GM12891 (cell line): ENCODE measurements at regions not wholly inside any gene's neighbourhood (a gene's known extent, or its start where the extent isn't known, plus 50 kb on each side); places are given as distances from the start of the nearest gene placed in this dataset.

Experiments used
- PAX5 ChIP-seq: IDR thresholded peaks from 2 replicates; pipeline ENCODE4 v1.6.1; 2011; ENCODE audit warnings: low read length, moderate library complexity, mild to moderate bottlenecking; ENCODE audit not compliant: insufficient read depth, severe bottlenecking
- POLR2A ChIP-seq: IDR thresholded peaks from 2 replicates; pipeline ENCODE4 v1.6.1; 2011; ENCODE audit warnings: low read depth, low read length, control low read depth
- POLR2AphosphoS5 ChIP-seq: IDR thresholded peaks from 2 replicates; pipeline ENCODE4 v1.6.1; 2011; ENCODE audit warnings: low read depth, low read length, control low read depth
- POU2F2 ChIP-seq: IDR thresholded peaks from 2 replicates; pipeline ENCODE4 v1.6.1; 2011; ENCODE audit warnings: low read depth, mild to moderate bottlenecking, control low read depth, low read length, moderate library complexity
- SPI1 ChIP-seq: IDR thresholded peaks from 2 replicates; pipeline ENCODE4 v1.6.1; 2011; ENCODE audit warnings: low read depth, low read length, control low read depth

DNA sequence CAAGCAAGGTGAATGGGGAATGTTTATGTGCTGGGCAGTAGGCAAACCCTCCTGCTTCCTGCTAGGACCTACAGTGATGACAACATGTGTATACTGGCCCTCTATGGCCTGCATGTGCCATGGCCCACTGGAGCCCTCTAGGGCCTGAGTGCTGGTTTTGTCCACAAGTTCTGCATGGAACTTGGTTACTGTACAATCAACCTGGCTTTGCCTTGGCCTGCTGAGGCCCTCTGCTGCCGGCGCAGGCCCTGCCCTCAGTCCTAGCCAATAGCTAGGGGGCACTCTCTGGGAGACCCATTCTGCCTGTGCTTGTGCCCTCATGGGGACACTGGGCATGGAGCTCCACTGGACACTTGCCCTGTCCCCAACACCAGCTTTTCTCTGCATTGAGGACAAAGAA is 138.6 kb upstream of the NGF start:
- TF ChIP-seq POLR2A: no peak
- no peak for TF ChIP-seq POLR2AphosphoS5
- TF ChIP-seq PAX5: no peak
- TF ChIP-seq POU2F2: no peak
- no peak for TF ChIP-seq SPI1
